NCI-H2081 (cell line): ENCODE measurements at regions not wholly inside any gene's neighbourhood (a gene's known extent, or its start where the extent isn't known, plus 50 kb on each side); places are given as distances from the start of the nearest gene placed in this dataset.

Source experiments
- DNase-seq, 2 experiments: peaks; one replicate each; lab custom pipeline; 2025; lab: John Stamatoyannopoulos, UW

- DNase-seq = no peak
Measured at GRCh38 chr13:78981913-78982312, 323.0 kb upstream of the OBI1 start.

- DNase-seq = no peak
Measured at GRCh38 chr13:78979349-78979748, 320.4 kb upstream of the OBI1 start.

- DNase-seq = peak; percentile 50 to 71
Measured at GRCh38 chr13:78978381-78978998, 319.5 kb upstream of the OBI1 start.

GRCh38 chr13:78977311-78977710 lies 318.4 kb upstream of the OBI1 start:
- DNase-seq = no peak

- DNase-seq = no peak
Measured at GRCh38 chr13:78976696-78977095, 317.7 kb upstream of the OBI1 start.

GRCh38 chr13:78972561-78972960 lies 313.6 kb upstream of the OBI1 start:
- no peak for DNase-seq

- DNase-seq = no peak
Measured at GRCh38 chr13:78971355-78972025, 312.5 kb upstream of the OBI1 start.

GRCh38 chr13:78960881-78961280 lies 301.9 kb upstream of the OBI1 start:
- no peak for DNase-seq

GRCh38 chr13:78958006-78958405 lies 299.1 kb upstream of the OBI1 start:
- no peak for DNase-seq

- no peak for DNase-seq
Measured at GRCh38 chr13:78940455-78941130, 281.6 kb upstream of the OBI1 start.

GRCh38 chr13:78934336-78934735 lies 275.4 kb upstream of the OBI1 start:
- no peak for DNase-seq

- DNase-seq = no peak
Measured at GRCh38 chr13:78915015-78915414, 256.1 kb upstream of the OBI1 start.

- no peak for DNase-seq
Measured at GRCh38 chr13:78913656-78914055, 254.7 kb upstream of the OBI1 start.

- no peak for DNase-seq
Measured at GRCh38 chr13:78910147-78910546, 251.2 kb upstream of the OBI1 start.

- DNase-seq = no peak
Measured at GRCh38 chr13:78909276-78909675, 250.3 kb upstream of the OBI1 start.

- DNase-seq = no peak
Measured at GRCh38 chr13:78907006-78907405, 248.1 kb upstream of the OBI1 start.

- no peak for DNase-seq
Measured at GRCh38 chr13:78897200-78897599, 238.2 kb upstream of the OBI1 start.

- DNase-seq = no peak
Measured at GRCh38 chr13:78884571-78884970, 225.6 kb upstream of the OBI1 start.

- peak; percentile 80 to 93 for DNase-seq
Measured at GRCh38 chr13:78881751-78882150, 222.8 kb upstream of the OBI1 start.

GRCh38 chr13:78881054-78881453 lies 222.1 kb upstream of the OBI1 start:
- DNase-seq = peak; percentile 41 to 77

GRCh38 chr13:78876915-78877549 lies 218.1 kb upstream of the OBI1 start:
- no peak for DNase-seq

GRCh38 chr13:78875792-78876580 lies 217.0 kb upstream of the OBI1 start:
- DNase-seq = peak in 1 of 2 experiments; percentile 11
